PC-3 (cell line): ENCODE measurements at regions not wholly inside any gene's neighbourhood (a gene's known extent, or its start where the extent isn't known, plus 50 kb on each side); places are given as distances from the start of the nearest gene placed in this dataset.

Source experiments
- ATAC-seq: fragments of 200-7000 bp; cut with Tn5 transposase; 2 replicates; pipeline ENCODE4 v1.9.1; 2020; ENCODE audit warnings: mild to moderate bottlenecking, moderate library complexity
- BruUV-seq: library from RNA; stranded (reverse); fragments of 400-500 nt; replicated peaks from 2 replicates; lab custom pipeline; 2021; lab: Mats Ljungman, UMichigan
- CTCF ChIA-PET: fragments of 300-600 bp; sonication (Branson Sonifier 250); formaldehyde crosslinking; loops from one replicate; lab custom pipeline; 2022; ENCODE audit warnings: antibody characterized with exemption; lab: Charles Lee
- POLR2A ChIA-PET: fragments of 300-600 bp; sonication (Branson Sonifier 250); formaldehyde crosslinking; loops from one replicate; lab custom pipeline; 2022; ENCODE audit warnings: antibody characterized with exemption; ENCODE audit not compliant: unreplicated experiment; lab: Charles Lee
- DNase-seq: peaks from one replicate; pipeline ENCODE4 v3.0.0-alpha.2; 2015
- H2AFZ ChIP-seq: fragments of 300-600 bp; sonication (generic); 2 replicates; pipeline ENCODE4 v1.6.0; 2016; ENCODE audit warnings: antibody characterized with exemption, low read length
- H3F3A ChIP-seq: fragments of 300-600 bp; sonication (generic); one replicate; pipeline ENCODE4 v1.6.0; 2017; ENCODE audit warnings: antibody characterized with exemption, low read length, control low read depth, mild to moderate bottlenecking; ENCODE audit not compliant: unreplicated experiment
- H3K27ac ChIP-seq: fragments of 300-600 bp; sonication (generic); 2 replicates; pipeline ENCODE4 v1.5.1; 2016; ENCODE audit warnings: mild to moderate bottlenecking, low read length
- H3K27me3 ChIP-seq: fragments of 300-600 bp; sonication (generic); 2 replicates; pipeline ENCODE4 v1.6.1; 2016; ENCODE audit warnings: low read length, mixed read lengths
- H3K36me3 ChIP-seq: fragments of 300-600 bp; sonication (generic); 2 replicates; pipeline ENCODE4 v1.6.1; 2016; ENCODE audit warnings: low read depth, mixed run types, low read length, mixed read lengths
- H3K4me1 ChIP-seq: fragments of 300-600 bp; sonication (generic); 2 replicates; pipeline ENCODE4 v1.5.1; 2016; ENCODE audit warnings: low read length; ENCODE audit not compliant: insufficient read depth
- H3K4me2 ChIP-seq: fragments of 300-600 bp; sonication (generic); 2 replicates; pipeline ENCODE4 v1.6.0; 2016; ENCODE audit warnings: low read length
- H3K4me3 ChIP-seq: fragments of 300-600 bp; sonication (generic); 2 replicates; pipeline ENCODE4 v1.5.1; 2016; ENCODE audit warnings: mild to moderate bottlenecking, low read length, mixed read lengths
- H3K79me2 ChIP-seq: fragments of 300-600 bp; sonication (generic); 2 replicates; pipeline ENCODE4 v1.6.1; 2017; ENCODE audit warnings: low read length, mixed read lengths
- H3K9ac ChIP-seq: fragments of 300-600 bp; sonication (generic); 2 replicates; pipeline ENCODE4 v1.6.0; 2016; ENCODE audit warnings: mild to moderate bottlenecking, low read length
- H3K9me2 ChIP-seq: fragments of 300-600 bp; sonication (generic); replicated peaks from 2 replicates; pipeline ENCODE4 v1.6.1; 2016; ENCODE audit warnings: mixed run types, low read length, mixed read lengths
- H3K9me3 ChIP-seq: fragments of 300-600 bp; sonication (generic); 2 replicates; pipeline ENCODE4 v1.6.1; 2016; ENCODE audit warnings: low read length, mixed read lengths
- H4K20me1 ChIP-seq: fragments of 300-600 bp; sonication (generic); 2 replicates; pipeline ENCODE4 v1.6.1; 2016; ENCODE audit warnings: low read length, mixed read lengths
- CTCF ChIP-seq: fragments of 300-600 bp; sonication (generic); conservative IDR thresholded peaks from 2 replicates; pipeline ENCODE4 v1.5.1; 2017; ENCODE audit warnings: antibody characterized with exemption, low read depth, mild to moderate bottlenecking, low read length
- EZH2 ChIP-seq: fragments of 300-600 bp; sonication (generic); IDR thresholded peaks from one replicate; pipeline ENCODE4 v1.6.1; 2017; ENCODE audit warnings: antibody characterized with exemption, mild to moderate bottlenecking, low read length; ENCODE audit not compliant: unreplicated experiment
- EZH2phosphoT487 ChIP-seq: fragments of 300-600 bp; sonication (generic); IDR thresholded peaks from 2 replicates; pipeline ENCODE4 v1.6.1; 2018; ENCODE audit warnings: mild to moderate bottlenecking, antibody characterized with exemption, low read length, borderline replicate concordance
- intact Hi-C: fragments of 100-400 bp; cut with micrococcal nuclease; formaldehyde crosslinking; loops from 2 replicates; pipeline ENCODE4 v1.9.0; 2023

GRCh38 chr6:80543151-80543550 lies 436.7 kb downstream of the BCKDHB start:
- POLR2A ChIA-PET, result no interaction called here
- no peaks in the 10 kb centered on the region for H3K27me3 ChIP-seq
- H3F3A ChIP-seq, result no peaks in the 10 kb centered on the region
- DNase-seq (no peak), ATAC-seq (no peak)
- no peak overlapping the region for H3K4me3 ChIP-seq
- no peaks in the 10 kb centered on the region for H3K9me3 ChIP-seq
- TF ChIP-seq EZH2phosphoT487 (no peak), EZH2 (no peak), CTCF (no peak)
- H3K9me2 ChIP-seq, result no peaks in the 10 kb centered on the region
- H3K36me3 ChIP-seq, result no peaks in the 10 kb centered on the region
- H4K20me1 ChIP-seq, result no peaks in the 10 kb centered on the region
- peaks cover 46% of the 10 kb centered on the region for H3K4me1 ChIP-seq
- H3K4me2 ChIP-seq, result no peak overlapping the region
- H3K79me2 ChIP-seq, result no peaks in the 10 kb centered on the region
- CTCF ChIA-PET, result no interaction called here
- intact Hi-C loops, result loop anchor here (5.0 kb wide), 1 partner anchor 206 kb away; no protein-coding TSS in a partner anchor
- no peak overlapping the region for H2AFZ ChIP-seq
- H3K27ac ChIP-seq, result no peak overlapping the region
- no peak overlapping the region for H3K9ac ChIP-seq
- BruUV-seq, result no TSS peak

GRCh38 chr6:80541886-80542285 lies 435.4 kb downstream of the BCKDHB start:
- 0 out of 2 replicates have a peak overlapping the region, but pooled peaks have one; percentile 50 for H3K4me2 ChIP-seq
- ChIA-PET CTCF (no interaction called here), POLR2A (no interaction called here)
- H3F3A ChIP-seq, result no peaks in the 10 kb centered on the region
- DNase-seq (no peak), ATAC-seq (no peak)
- H3K9me3 ChIP-seq, result no peaks in the 10 kb centered on the region
- H3K4me3 ChIP-seq, result no peak overlapping the region
- no peaks in the 10 kb centered on the region for H3K79me2 ChIP-seq
- no peaks in the 10 kb centered on the region for H3K36me3 ChIP-seq
- no TSS peak for BruUV-seq
- peak overlapping the region; percentile 56 for H3K9ac ChIP-seq
- H4K20me1 ChIP-seq, result no peaks in the 10 kb centered on the region
- TF ChIP-seq EZH2 (no peak), EZH2phosphoT487 (no peak), CTCF (no peak)
- H3K9me2 ChIP-seq, result no peaks in the 10 kb centered on the region
- peak overlapping the region; percentile 99 for H3K27ac ChIP-seq
- intact Hi-C loops, result loop anchor here (5.0 kb wide), 1 partner anchor 205 kb away; no protein-coding TSS in a partner anchor
- peak overlapping the region; percentile 3; the same call in 1 of the 2 replicates for H2AFZ ChIP-seq
- no peaks in the 10 kb centered on the region for H3K27me3 ChIP-seq
- H3K4me1 ChIP-seq, result peaks cover 38% of the 10 kb centered on the region

GRCh38 chr6:80541181-80541580 lies 434.7 kb downstream of the BCKDHB start:
- H3K9me3 ChIP-seq, result no peaks in the 10 kb centered on the region
- intact Hi-C loops, result loop anchor here (5.0 kb wide), 1 partner anchor 204 kb away; no protein-coding TSS in a partner anchor
- DNase-seq (peak; percentile 89), ATAC-seq (peak; percentile 85)
- peaks cover 38% of the 10 kb centered on the region for H3K4me1 ChIP-seq
- ChIA-PET POLR2A (no interaction called here), CTCF (no interaction called here)
- no peaks in the 10 kb centered on the region for H3K36me3 ChIP-seq
- peak overlapping the region; percentile 3; the same call in 1 of the 2 replicates for H2AFZ ChIP-seq
- peak overlapping the region; percentile 74 for H3K4me2 ChIP-seq
- H4K20me1 ChIP-seq, result no peaks in the 10 kb centered on the region
- H3K27me3 ChIP-seq, result no peaks in the 10 kb centered on the region
- no peaks in the 10 kb centered on the region for H3K9me2 ChIP-seq
- no TSS peak for BruUV-seq
- TF ChIP-seq EZH2 (no peak), CTCF (no peak), EZH2phosphoT487 (no peak)
- H3K27ac ChIP-seq, result peak overlapping the region; percentile 99
- H3K79me2 ChIP-seq, result no peaks in the 10 kb centered on the region
- H3K9ac ChIP-seq, result peak overlapping the region; percentile 74
- peak overlapping the region; percentile 35; the same call in 1 of the 2 replicates for H3K4me3 ChIP-seq
- H3F3A ChIP-seq, result no peaks in the 10 kb centered on the region
